ENCODE measurements at regions not wholly inside any gene's neighbourhood (a gene's known extent, or its start where the extent isn't known, plus 50 kb on each side); places are given as distances from the start of the nearest gene placed in this dataset.

DNA sequence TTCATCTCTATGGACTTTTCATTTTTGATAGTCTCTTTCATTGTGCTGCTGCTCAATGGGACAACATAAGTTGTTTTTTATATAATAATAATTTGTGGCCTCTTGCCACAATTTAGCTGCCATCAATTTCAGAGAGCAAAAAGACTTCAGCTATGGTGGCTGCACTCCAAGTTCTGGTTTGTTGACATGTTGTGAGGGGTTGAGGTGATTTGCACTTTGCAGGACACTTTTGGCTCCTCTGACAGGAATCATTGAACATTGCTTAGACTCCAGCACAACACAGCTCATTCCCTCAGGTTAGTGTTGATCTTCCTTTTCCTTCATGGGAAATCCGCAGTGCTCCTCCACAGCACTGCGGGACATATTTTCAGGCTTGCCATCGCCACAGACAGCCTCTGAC is 725.4 kb upstream of the TSPY4 start:
- TF ChIP-seq NANOG (IDR thresholded peaks at IDR 0.05; ENCODE audit: borderline replicate concordance) (no peak), ZNF114 (CRISPR knock-in tag; IDR thresholded peaks at IDR 0.05) (no peak), CTCF (conservative IDR thresholded peaks at IDR 0.05; ENCODE audit: low read depth in 2 of 2) (no peak), STAT1 (IDR thresholded peaks at IDR 0.05; ENCODE audit: unreplicated experiment) (no peak), EZH2 (IDR thresholded peaks at IDR 0.05; ENCODE audit: low read depth, unreplicated experiment) (no peak), POLR2AphosphoS5 (IDR thresholded peaks at IDR 0.05; ENCODE audit: low read depth) (no peak), ZNF331 (CRISPR knock-in tag; IDR thresholded peaks at IDR 0.05; ENCODE audit: low read depth) (no peak)
- TF ChIP-seq, protein P1, sequence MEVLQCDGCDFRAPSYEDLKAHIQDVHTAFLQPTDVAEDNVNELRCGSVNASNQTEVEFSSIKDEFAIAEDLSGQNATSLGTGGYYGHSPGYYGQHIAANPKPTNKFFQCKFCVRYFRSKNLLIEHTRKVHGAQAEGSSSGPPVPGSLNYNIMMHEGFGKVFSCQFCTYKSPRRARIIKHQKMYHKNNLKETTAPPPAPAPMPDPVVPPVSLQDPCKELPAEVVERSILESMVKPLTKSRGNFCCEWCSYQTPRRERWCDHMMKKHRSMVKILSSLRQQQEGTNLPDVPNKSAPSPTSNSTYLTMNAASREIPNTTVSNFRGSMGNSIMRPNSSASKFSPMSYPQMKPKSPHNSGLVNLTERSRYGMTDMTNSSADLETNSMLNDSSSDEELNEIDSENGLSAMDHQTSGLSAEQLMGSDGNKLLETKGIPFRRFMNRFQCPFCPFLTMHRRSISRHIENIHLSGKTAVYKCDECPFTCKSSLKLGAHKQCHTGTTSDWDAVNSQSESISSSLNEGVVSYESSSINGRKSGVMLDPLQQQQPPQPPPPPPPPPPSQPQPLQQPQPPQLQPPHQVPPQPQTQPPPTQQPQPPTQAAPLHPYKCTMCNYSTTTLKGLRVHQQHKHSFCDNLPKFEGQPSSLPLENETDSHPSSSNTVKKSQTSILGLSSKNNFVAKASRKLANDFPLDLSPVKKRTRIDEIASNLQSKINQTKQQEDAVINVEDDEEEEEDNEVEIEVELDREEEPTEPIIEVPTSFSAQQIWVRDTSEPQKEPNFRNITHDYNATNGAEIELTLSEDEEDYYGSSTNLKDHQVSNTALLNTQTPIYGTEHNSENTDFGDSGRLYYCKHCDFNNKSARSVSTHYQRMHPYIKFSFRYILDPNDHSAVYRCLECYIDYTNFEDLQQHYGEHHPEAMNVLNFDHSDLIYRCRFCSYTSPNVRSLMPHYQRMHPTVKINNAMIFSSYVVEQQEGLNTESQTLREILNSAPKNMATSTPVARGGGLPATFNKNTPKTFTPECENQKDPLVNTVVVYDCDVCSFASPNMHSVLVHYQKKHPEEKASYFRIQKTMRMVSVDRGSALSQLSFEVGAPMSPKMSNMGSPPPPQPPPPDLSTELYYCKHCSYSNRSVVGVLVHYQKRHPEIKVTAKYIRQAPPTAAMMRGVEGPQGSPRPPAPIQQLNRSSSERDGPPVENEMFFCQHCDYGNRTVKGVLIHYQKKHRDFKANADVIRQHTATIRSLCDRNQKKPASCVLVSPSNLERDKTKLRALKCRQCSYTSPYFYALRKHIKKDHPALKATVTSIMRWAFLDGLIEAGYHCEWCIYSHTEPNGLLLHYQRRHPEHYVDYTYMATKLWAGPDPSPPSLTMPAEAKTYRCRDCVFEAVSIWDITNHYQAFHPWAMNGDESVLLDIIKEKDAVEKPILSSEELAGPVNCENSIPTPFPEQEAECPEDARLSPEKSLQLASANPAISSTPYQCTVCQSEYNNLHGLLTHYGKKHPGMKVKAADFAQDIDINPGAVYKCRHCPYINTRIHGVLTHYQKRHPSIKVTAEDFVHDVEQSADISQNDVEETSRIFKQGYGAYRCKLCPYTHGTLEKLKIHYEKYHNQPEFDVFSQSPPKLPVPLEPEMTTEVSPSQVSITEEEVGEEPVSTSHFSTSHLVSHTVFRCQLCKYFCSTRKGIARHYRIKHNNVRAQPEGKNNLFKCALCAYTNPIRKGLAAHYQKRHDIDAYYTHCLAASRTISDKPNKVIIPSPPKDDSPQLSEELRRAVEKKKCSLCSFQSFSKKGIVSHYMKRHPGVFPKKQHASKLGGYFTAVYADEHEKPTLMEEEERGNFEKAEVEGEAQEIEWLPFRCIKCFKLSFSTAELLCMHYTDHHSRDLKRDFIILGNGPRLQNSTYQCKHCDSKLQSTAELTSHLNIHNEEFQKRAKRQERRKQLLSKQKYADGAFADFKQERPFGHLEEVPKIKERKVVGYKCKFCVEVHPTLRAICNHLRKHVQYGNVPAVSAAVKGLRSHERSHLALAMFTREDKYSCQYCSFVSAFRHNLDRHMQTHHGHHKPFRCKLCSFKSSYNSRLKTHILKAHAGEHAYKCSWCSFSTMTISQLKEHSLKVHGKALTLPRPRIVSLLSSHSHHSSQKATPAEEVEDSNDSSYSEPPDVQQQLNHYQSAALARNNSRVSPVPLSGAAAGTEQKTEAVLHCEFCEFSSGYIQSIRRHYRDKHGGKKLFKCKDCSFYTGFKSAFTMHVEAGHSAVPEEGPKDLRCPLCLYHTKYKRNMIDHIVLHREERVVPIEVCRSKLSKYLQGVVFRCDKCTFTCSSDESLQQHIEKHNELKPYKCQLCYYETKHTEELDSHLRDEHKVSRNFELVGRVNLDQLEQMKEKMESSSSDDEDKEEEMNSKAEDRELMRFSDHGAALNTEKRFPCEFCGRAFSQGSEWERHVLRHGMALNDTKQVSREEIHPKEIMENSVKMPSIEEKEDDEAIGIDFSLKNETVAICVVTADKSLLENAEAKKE (CRISPR knock-in tag; IDR thresholded peaks at IDR 0.05): no peak
- TF ChIP-seq, protein P2, sequence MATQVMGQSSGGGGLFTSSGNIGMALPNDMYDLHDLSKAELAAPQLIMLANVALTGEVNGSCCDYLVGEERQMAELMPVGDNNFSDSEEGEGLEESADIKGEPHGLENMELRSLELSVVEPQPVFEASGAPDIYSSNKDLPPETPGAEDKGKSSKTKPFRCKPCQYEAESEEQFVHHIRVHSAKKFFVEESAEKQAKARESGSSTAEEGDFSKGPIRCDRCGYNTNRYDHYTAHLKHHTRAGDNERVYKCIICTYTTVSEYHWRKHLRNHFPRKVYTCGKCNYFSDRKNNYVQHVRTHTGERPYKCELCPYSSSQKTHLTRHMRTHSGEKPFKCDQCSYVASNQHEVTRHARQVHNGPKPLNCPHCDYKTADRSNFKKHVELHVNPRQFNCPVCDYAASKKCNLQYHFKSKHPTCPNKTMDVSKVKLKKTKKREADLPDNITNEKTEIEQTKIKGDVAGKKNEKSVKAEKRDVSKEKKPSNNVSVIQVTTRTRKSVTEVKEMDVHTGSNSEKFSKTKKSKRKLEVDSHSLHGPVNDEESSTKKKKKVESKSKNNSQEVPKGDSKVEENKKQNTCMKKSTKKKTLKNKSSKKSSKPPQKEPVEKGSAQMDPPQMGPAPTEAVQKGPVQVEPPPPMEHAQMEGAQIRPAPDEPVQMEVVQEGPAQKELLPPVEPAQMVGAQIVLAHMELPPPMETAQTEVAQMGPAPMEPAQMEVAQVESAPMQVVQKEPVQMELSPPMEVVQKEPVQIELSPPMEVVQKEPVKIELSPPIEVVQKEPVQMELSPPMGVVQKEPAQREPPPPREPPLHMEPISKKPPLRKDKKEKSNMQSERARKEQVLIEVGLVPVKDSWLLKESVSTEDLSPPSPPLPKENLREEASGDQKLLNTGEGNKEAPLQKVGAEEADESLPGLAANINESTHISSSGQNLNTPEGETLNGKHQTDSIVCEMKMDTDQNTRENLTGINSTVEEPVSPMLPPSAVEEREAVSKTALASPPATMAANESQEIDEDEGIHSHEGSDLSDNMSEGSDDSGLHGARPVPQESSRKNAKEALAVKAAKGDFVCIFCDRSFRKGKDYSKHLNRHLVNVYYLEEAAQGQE (IDR thresholded peaks at IDR 0.05; ENCODE audit: unreplicated experiment): no peak
- no peak for DNase-seq (ENCODE audit: low spot score)
- no peaks in the 10 kb centered on the region for H3F3A ChIP-seq (replicated peaks; ENCODE audit: low read depth)
- no peaks in the 10 kb centered on the region for H4K20me1 ChIP-seq (replicated peaks; ENCODE audit: insufficient read depth)
- H3K27me3 Mint-ChIP-seq (ENCODE audit: insufficient read depth, low read depth, poor library complexity): no peaks in the 10 kb centered on the region
- H3K4me3 ChIP-seq: no peak overlapping the region
- H2AFZ ChIP-seq: no peak overlapping the region
- no peak overlapping the region for H3K27ac Mint-ChIP-seq
- H3K27me3 ChIP-seq (ENCODE audit: insufficient read depth): no peaks in the 10 kb centered on the region
- no peak overlapping the region for H3K27ac ChIP-seq (ENCODE audit: low read depth)
- no peaks in the 10 kb centered on the region for H3K9me2 ChIP-seq (ENCODE audit: insufficient read depth)
- no peaks in the 10 kb centered on the region for H3K4me1 ChIP-seq (ENCODE audit: insufficient read depth)
- no peaks in the 10 kb centered on the region for H3K79me2 ChIP-seq (replicated peaks; ENCODE audit: insufficient read depth)
- H3K36me3 ChIP-seq (ENCODE audit: insufficient read depth): no peaks in the 10 kb centered on the region
- peaks cover 83% of the 10 kb centered on the region for H3K9me3 Mint-ChIP-seq
- no peak overlapping the region for H3K4me3 Mint-ChIP-seq
- H3K36me3 Mint-ChIP-seq (ENCODE audit: low read depth): 0 out of 3 replicates have a peak, but pooled peaks cover 5% of the 10 kb centered on the region
- no peak overlapping the region for H3K4me2 ChIP-seq
- no peak for ATAC-seq
- no peaks in the 10 kb centered on the region for H3K4me1 Mint-ChIP-seq
